LNCAP (cell line): ENCODE measurements at regions not wholly inside any gene's neighbourhood (a gene's known extent, or its start where the extent isn't known, plus 50 kb on each side); places are given as distances from the start of the nearest gene placed in this dataset.

Experiments
- CTCF ChIP-seq: fragments of 450-650 bp; IDR thresholded peaks from 2 replicates; pipeline ENCODE4 v1.5.1; 2017; ENCODE audit warnings: mild to moderate bottlenecking

DNA sequence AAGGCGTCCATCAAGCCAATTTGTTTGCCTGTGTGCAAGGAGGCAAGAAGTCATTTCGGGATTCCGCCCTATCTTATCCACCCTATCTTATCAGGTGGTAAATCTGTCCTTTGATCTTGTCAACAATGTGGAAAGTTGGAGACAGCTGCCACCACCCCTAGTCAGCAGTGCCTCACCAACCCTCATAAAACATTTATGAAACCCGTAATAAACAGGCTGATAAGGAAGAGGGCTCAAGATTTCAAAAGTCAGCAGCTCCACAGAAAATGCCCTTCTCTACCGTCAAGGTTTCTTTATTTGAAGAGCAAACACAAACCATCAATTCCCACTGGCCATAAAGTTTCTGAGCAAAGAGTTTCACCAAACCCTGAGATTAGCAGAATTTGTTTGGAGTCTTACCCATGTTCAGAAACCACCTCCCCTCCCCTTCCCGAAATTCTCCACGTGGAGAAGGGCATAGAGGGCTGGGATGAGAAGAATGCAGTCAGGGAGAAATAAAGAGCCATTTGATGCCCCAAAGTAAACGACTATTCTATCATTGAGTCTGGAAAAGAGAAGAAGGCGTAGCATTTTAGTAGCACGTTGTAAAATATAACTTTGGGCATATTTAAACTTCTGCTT, 196.0 kb upstream of the GPR12 start:
- no peak for TF ChIP-seq CTCF

GRCh38 chr13:26954976-26955375, 194.4 kb upstream of the GPR12 start:
- no peak for TF ChIP-seq CTCF

GRCh38 chr13:26953291-26953690, 192.7 kb upstream of the GPR12 start:
- no peak for TF ChIP-seq CTCF

DNA sequence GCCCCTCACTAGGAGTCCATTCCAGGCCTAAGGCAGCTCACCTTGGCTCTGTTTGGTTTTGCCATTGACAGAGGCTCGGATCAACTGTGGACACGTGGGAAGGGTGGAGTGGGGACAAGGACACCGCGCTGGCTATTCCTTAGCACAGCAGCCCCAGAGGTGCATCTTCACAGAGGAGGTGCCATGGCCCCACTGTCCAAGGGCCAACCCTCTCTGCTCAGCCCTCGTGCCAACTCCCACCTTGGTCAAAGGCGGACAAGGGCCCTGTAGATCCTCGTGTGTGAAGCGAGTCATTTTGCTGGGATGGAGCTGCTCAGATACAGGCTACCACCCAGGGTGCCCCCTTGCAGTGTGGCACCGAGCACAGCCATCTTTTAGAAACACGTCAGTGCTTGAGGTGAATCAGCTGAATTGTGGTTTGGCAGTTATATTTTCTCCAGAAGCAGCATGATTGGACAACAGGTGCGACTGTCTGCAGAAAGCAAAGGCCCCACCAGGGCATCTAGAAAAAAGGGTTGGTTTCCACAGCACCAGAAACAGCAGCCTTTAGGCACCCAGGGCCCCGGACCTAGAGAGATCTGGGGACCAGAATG, 192.1 kb upstream of the GPR12 start:
- no peak for TF ChIP-seq CTCF

DNA sequence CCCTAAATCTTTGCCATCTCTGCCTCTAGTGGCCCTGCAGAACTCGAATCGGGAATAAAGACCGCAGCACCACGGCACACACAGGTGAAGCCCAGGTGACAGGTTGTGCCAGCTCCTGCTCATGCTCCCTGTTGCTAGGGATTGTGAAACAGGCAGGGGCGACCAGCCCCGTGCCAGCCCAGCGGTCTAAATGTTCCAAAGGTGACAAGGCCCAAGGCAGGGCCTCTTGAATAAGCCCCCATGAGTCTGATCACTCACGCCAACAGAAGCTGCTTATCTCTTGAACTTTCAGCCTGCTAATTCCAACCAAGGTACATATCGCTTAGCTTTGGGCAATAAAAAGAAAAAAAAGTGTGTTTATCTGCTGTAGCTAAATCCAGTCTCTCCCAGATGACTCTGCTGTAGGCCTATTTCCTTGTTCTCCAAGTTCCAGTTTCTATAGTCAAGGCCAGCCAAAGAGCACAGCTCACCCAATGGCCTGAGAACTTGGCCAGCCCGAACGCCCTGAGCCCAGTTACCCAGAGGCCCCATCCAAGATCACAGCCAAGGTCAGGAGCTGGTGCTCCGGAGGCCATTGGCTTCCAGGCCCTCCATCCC, 191.1 kb upstream of the GPR12 start:
- no peak for TF ChIP-seq CTCF

GRCh38 chr13:26950968-26951367, 190.4 kb upstream of the GPR12 start:
- no peak for TF ChIP-seq CTCF

GRCh38 chr13:26950546-26950945, 190.0 kb upstream of the GPR12 start:
- no peak for TF ChIP-seq CTCF
